Epithelial cell of esophagus (primary cell): ENCODE measurements at regions not wholly inside any gene's neighbourhood (a gene's known extent, or its start where the extent isn't known, plus 50 kb on each side); places are given as distances from the start of the nearest gene placed in this dataset.
"Not testable (repeated sequence)": the region's sequence is repeated elsewhere in the genome, so short reads cannot be mapped to it uniquely, and the experiment has no call there.

ENCODE experiments used
- DNase-seq: peaks from one replicate; pipeline ENCODE4 v3.0.0; 2010; ENCODE audit warnings: low read depth
- H3K4me3 ChIP-seq: 2 replicates; pipeline ENCODE4 v1.5.1; 2011; ENCODE audit warnings: mild to moderate bottlenecking, low read length, control low read depth
- CTCF ChIP-seq: IDR thresholded peaks from 2 replicates; pipeline ENCODE4 v1.5.1; 2011; ENCODE audit warnings: low read depth, mild to moderate bottlenecking, low read length, control low read depth, inconsistent platforms; ENCODE audit not compliant: insufficient read depth; ENCODE audit errors: missing control alignments

GRCh38 chr2:65985986-65986385, 448.9 kb upstream of the MEIS1 start:
- TF ChIP-seq CTCF: no peak
- peak; percentile 20 for DNase-seq
- H3K4me3 ChIP-seq: no peak overlapping the region

DNA sequence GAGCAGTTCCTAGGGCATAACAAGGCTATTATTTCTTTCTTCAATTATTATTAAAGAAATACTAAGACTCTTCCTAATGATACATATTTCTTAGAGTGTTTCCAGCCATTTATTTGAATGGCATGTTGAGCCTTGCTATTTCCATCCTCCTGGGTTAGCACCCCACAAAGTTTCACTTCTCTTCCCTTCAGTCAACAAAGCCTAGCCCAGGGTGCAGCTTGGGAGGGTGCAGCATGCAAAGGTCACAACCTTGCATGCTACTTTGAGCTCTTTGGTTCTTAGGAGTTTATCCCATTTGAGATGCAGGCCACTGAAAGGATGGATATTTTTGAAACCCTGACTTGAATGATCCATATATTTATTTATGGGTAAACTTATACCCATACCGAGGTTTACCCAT, 454.4 kb upstream of the MEIS1 start:
- H3K4me3 ChIP-seq: no peak overlapping the region
- no peak for TF ChIP-seq CTCF
- no peak for DNase-seq

DNA sequence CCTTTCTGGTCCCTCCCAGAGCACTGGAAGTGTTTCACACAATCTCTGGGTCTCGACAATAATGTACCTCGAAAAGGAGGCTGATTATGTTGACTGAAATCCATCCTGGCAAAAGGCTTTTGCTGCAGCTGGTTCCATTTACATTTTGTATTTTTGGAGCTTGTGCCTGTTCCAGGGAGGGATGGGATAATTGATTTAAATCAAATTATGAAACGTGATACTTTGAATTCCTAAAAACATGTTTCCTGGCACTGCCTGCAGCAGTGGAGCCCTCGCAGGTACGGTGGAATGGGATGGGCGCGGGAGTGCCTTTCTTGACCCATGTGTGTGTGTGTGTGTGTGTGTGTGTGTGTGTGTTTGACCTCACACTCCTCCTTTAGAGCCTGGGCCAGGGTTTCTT, 455.5 kb upstream of the MEIS1 start:
- H3K4me3 ChIP-seq: no peak overlapping the region
- DNase-seq: no peak
- no peak for TF ChIP-seq CTCF

DNA sequence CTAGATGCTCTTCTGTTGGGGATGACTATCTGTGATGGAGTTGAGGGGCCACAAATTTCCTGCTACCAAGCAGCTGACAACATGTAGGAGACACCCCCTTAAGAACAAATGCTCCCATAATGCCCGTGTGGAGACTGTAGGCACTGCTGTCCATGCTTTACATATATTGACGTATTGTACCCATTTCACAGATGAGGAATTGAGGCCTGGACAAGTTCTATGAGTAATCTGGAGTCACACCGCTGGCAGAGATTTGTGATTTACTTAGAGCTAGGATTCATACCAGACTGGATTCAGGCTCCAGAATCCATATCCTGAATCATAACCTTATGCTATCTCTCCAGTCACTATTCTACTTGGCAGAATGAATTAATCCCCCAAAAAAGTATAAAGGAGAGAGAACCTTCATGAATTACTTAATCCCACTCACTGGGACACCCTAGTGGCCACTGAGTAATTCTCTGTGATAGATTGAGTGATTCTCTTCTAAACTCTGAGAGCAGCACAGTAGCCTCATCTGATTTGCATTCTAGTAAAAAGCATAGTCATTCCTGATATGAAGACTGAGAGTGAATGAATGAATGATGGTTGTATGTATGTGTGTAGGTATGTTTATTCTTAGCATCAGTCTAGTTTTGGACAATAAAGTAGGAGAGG, 460.7 kb upstream of the MEIS1 start:
- no peak for TF ChIP-seq CTCF
- no peak overlapping the region for H3K4me3 ChIP-seq
- DNase-seq: no peak

GRCh38 chr2:65969161-65969560, 465.8 kb upstream of the MEIS1 start:
- no peak for DNase-seq
- no peak for TF ChIP-seq CTCF
- H3K4me3 ChIP-seq: no peak overlapping the region

DNA sequence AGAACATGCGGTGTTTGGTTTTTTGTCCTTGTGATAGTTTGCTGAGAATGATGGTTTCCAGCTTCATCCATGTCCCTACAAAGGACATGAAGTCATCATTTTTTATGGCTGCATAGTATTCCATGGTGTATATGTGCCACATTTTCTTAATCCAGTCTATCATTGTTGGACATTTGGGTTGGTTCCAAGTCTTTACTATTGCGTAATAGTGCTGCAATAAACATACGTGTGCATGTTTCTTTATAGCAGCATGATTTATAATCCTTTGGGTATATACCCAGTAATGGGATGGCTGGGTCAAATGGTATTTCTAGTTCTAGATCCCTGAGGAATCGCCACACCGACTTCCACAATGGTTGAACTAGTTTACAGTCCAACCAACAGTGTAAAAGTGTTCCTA, 471.6 kb upstream of the MEIS1 start:
- DNase-seq, H3K4me3 ChIP-seq: not testable (repeated sequence)

GRCh38 chr2:65960953-65961352, 474.0 kb upstream of the MEIS1 start:
- H3K4me3 ChIP-seq: no peak overlapping the region
- no peak for DNase-seq
- TF ChIP-seq CTCF: no peak
